H1 (cell line): ENCODE measurements at regions not wholly inside any gene's neighbourhood (a gene's known extent, or its start where the extent isn't known, plus 50 kb on each side); places are given as distances from the start of the nearest gene placed in this dataset.

ENCODE experiments used
- CTCF ChIA-PET: fragments of 300-600 bp; sonication (Branson Sonifier 250); formaldehyde crosslinking; loops from one replicate; lab custom pipeline; 2021; ENCODE audit not compliant: partially characterized antibody; lab: Charles Lee
- POLR2A ChIA-PET: fragments of 300-600 bp; sonication (Branson Sonifier 250); formaldehyde crosslinking; loops from one replicate; lab custom pipeline; 2021; ENCODE audit warnings: inconsistent platforms; ENCODE audit not compliant: partially characterized antibody; lab: Charles Lee
- DNase-seq, 2 experiments: peaks; one replicate each; pipeline versions ENCODE4 v3.0.0 to v3.0.0-alpha.2; 2010 to 2022; ENCODE audit warnings: low spot score in 2 of 2, low read depth in 1 of 2, mixed read lengths in 1 of 2
- FAIRE-seq: peaks from 2 replicates; lab custom pipeline; 2011; peaks lifted over from hg19 to GRCh38; lab: Jason Lieb, UNC
- H2AFZ ChIP-seq: 2 replicates; pipeline ENCODE4 v1.8.1; 2012; ENCODE audit warnings: low read length, inconsistent platforms
- H2AK5ac ChIP-seq: 2 replicates; pipeline ENCODE4 v1.6.1; 2013; ENCODE audit warnings: low read depth, low read length
- H2BK120ac ChIP-seq: replicated peaks from 2 replicates; pipeline ENCODE3; 2013; ENCODE audit warnings: low read depth, low read length, inconsistent platforms
- H2BK12ac ChIP-seq: 2 replicates; pipeline ENCODE4 v1.6.1; 2013; ENCODE audit warnings: low read depth, low read length
- H2BK15ac ChIP-seq: 2 replicates; pipeline ENCODE4 v1.6.1; 2013; ENCODE audit warnings: low read length
- H2BK20ac ChIP-seq: 2 replicates; pipeline ENCODE4 v1.6.1; 2013; ENCODE audit warnings: low read length
- H2BK5ac ChIP-seq: 2 replicates; pipeline ENCODE4 v1.6.1; 2013; ENCODE audit warnings: low read depth, low read length
- H3K14ac ChIP-seq: 2 replicates; pipeline ENCODE4 v1.6.1; 2013; ENCODE audit warnings: inconsistent platforms; ENCODE audit not compliant: insufficient read length
- H3K18ac ChIP-seq: 2 replicates; pipeline ENCODE4 v1.6.1; 2013; ENCODE audit warnings: low read length; ENCODE audit errors: extremely low read depth
- H3K23ac ChIP-seq: 2 replicates; pipeline ENCODE4 v1.6.1; 2013; ENCODE audit warnings: inconsistent platforms; ENCODE audit not compliant: insufficient read length
- H3K23me2 ChIP-seq: 2 replicates; pipeline ENCODE4 v1.6.1; 2013; ENCODE audit warnings: low read depth, low read length
- H3K27ac ChIP-seq: 2 replicates; pipeline ENCODE4 v1.6.1; 2011; ENCODE audit warnings: low read depth, low read length, inconsistent platforms
- H3K27me3 ChIP-seq, 4 experiments: replicated peaks in 1 of 4; 1 replicate in 1 of 4; 2 replicates in 3 of 4; pipeline versions ENCODE4 v1.6.1 to v1.8.1; 2011 to 2013; ENCODE audit warnings: low read length in 3 of 4, mild to moderate bottlenecking in 3 of 4, inconsistent platforms in 2 of 4, mixed read lengths in 2 of 4, moderate library complexity in 1 of 4; ENCODE audit not compliant: control insufficient read depth in 3 of 4, insufficient read depth in 3 of 4; ENCODE audit errors: extremely low read depth in 1 of 4
- H3K36me3 ChIP-seq, 4 experiments: 2 replicates each; pipeline versions ENCODE4 v1.6.1 to v1.8.1; 2011 to 2013; ENCODE audit warnings: mild to moderate bottlenecking in 4 of 4, low read length in 3 of 4, moderate library complexity in 2 of 4, control low read depth in 1 of 4, inconsistent platforms in 1 of 4; ENCODE audit not compliant: insufficient read depth in 4 of 4, control insufficient read depth in 2 of 4
- H3K4ac ChIP-seq: replicated peaks from 2 replicates; pipeline ENCODE3; 2013; ENCODE audit warnings: low read length, low read depth, mixed read lengths, inconsistent platforms; ENCODE audit not compliant: insufficient read length
- H3K4me1 ChIP-seq, 4 experiments: replicated peaks in 1 of 4; 1 replicate in 1 of 4; 2 replicates in 3 of 4; pipeline versions ENCODE4 v1.6.1 to v1.8.1; 2011 to 2013; ENCODE audit warnings: low read length in 3 of 4, inconsistent platforms in 2 of 4, mixed read lengths in 1 of 4; ENCODE audit not compliant: insufficient read depth in 4 of 4, control insufficient read depth in 3 of 4
- H3K4me2 ChIP-seq, 2 experiments: 2 replicates each; pipeline versions ENCODE4 v1.6.1 to v1.8.1; 2011 to 2013; ENCODE audit warnings: low read depth in 2 of 2, low read length in 2 of 2, control low read depth in 1 of 2, inconsistent platforms in 1 of 2, mild to moderate bottlenecking in 1 of 2; ENCODE audit not compliant: insufficient read depth in 1 of 2
- H3K4me3 ChIP-seq, 4 experiments: fragments of 200-600, 300-600 bp in 1 of 4; sonication (generic), shearing (Covaris generic), sonication (Bioruptor Twin) in 1 of 4; 2 replicates each; pipeline versions ENCODE4 v1.5.1 to v1.8.1; 2011 to 2016; ENCODE audit warnings: low read length in 4 of 4, low read depth in 3 of 4, control low read depth in 2 of 4, inconsistent platforms in 2 of 4, mild to moderate bottlenecking in 2 of 4, mixed read lengths in 1 of 4, moderate library complexity in 1 of 4; ENCODE audit not compliant: insufficient read depth in 2 of 4; ENCODE audit errors: extremely low read depth in 1 of 4
- H3K56ac ChIP-seq: replicated peaks from 2 replicates; pipeline ENCODE3; 2013; ENCODE audit warnings: low read depth, mild to moderate bottlenecking, mixed read lengths, low read length, inconsistent platforms; ENCODE audit not compliant: insufficient read length
- H3K79me1 ChIP-seq: 2 replicates; pipeline ENCODE4 v1.6.1; 2013; ENCODE audit warnings: low read depth, low read length, control low read depth
- H3K79me2 ChIP-seq, 2 experiments: 2 replicates each; pipeline versions ENCODE4 v1.6.1 to v1.8.1; 2012 to 2013; ENCODE audit warnings: low read length in 2 of 2, mild to moderate bottlenecking in 2 of 2, inconsistent platforms in 1 of 2; ENCODE audit not compliant: insufficient read depth in 2 of 2, control insufficient read depth in 1 of 2
- H3K9ac ChIP-seq, 4 experiments: replicated peaks in 1 of 4; 1 replicate in 1 of 4; 2 replicates in 3 of 4; pipeline versions ENCODE4 v1.6.1 to v1.8.1; 2011 to 2013; ENCODE audit warnings: low read depth in 3 of 4, low read length in 3 of 4, control low read depth in 2 of 4, mild to moderate bottlenecking in 2 of 4, moderate library complexity in 2 of 4, inconsistent platforms in 1 of 4; ENCODE audit errors: extremely low read depth in 1 of 4
- H3K9me3 ChIP-seq, 2 experiments: 2 replicates each; pipeline versions ENCODE4 v1.6.1 to v1.8.1; 2012 to 2013; ENCODE audit warnings: mild to moderate bottlenecking in 2 of 2, moderate library complexity in 2 of 2, control low read depth in 1 of 2, inconsistent platforms in 1 of 2, low read depth in 1 of 2, low read length in 1 of 2, mixed read lengths in 1 of 2; ENCODE audit not compliant: insufficient read depth in 2 of 2
- H4K20me1 ChIP-seq, 2 experiments: replicated peaks in 1 of 2; 2 replicates each; pipeline versions ENCODE3 to v1.8.1; 2011 to 2013; ENCODE audit warnings: inconsistent platforms in 2 of 2, low read length in 2 of 2, mild to moderate bottlenecking in 1 of 2; ENCODE audit not compliant: insufficient read depth in 2 of 2, control insufficient read depth in 1 of 2
- H4K5ac ChIP-seq: 2 replicates; pipeline ENCODE4 v1.6.1; 2013; ENCODE audit warnings: low read length, low read depth, mixed read lengths, inconsistent platforms; ENCODE audit not compliant: insufficient read length
- H4K8ac ChIP-seq: 2 replicates; pipeline ENCODE4 v1.8.0; 2013; ENCODE audit warnings: mild to moderate bottlenecking, moderate library complexity, low read length, inconsistent platforms; ENCODE audit not compliant: insufficient read depth; ENCODE audit errors: extremely low read depth
- H4K91ac ChIP-seq: replicated peaks from 2 replicates; pipeline ENCODE3; 2013; ENCODE audit warnings: low read length, mixed read lengths, inconsistent platforms; ENCODE audit not compliant: insufficient read length
- BACH1 ChIP-seq: IDR thresholded peaks from 2 replicates; pipeline ENCODE4 v1.6.1; 2012; ENCODE audit warnings: low read length, improper control_type of control experiment
- BRCA1 ChIP-seq: IDR thresholded peaks from 2 replicates; pipeline ENCODE4 v1.6.1; 2012; ENCODE audit warnings: low read depth, low read length, improper control_type of control experiment
- MAFK ChIP-seq: IDR thresholded peaks from 2 replicates; pipeline ENCODE4 v1.6.1; 2012; ENCODE audit warnings: low read depth, mild to moderate bottlenecking, improper control_type of control experiment, low read length
- POLR2A ChIP-seq, 2 experiments: IDR thresholded peaks; 1 replicate in 1 of 2; 2 replicates in 1 of 2; pipeline ENCODE4 v1.6.1; 2011; ENCODE audit warnings: low read depth in 2 of 2, low read length in 2 of 2, mild to moderate bottlenecking in 2 of 2; ENCODE audit errors: control extremely low read depth in 1 of 2
- RNF2 ChIP-seq: fragments of 200-900, 300-1000 bp; sonication (generic); IDR thresholded peaks from 2 replicates; pipeline ENCODE4 v1.7.1; 2016; ENCODE audit warnings: borderline replicate concordance, low read depth, mild to moderate bottlenecking, antibody characterized with exemption, low read length; ENCODE audit not compliant: poor library complexity, severe bottlenecking; ENCODE audit errors: missing control alignments
- WGBS, 2 experiments: shearing (Covaris generic) in 1 of 2; methylation state at CpG; one replicate each; pipeline versions ENCODE4 v1.1.6 to v1.1.7; 2013 to 2015; ENCODE audit warnings: low lambda C conversion rate in 2 of 2, mixed read lengths in 2 of 2, inconsistent platforms in 1 of 2, low coverage in 1 of 2, missing lambda C conversion rate in 1 of 2; ENCODE audit not compliant: insufficient replicate concordance in 2 of 2, insufficient coverage in 1 of 2, insufficient read length in 1 of 2; ENCODE audit errors: extremely low coverage in 1 of 2, missing lambda C conversion rate in 1 of 2; 5-methylcytosine and 5-hydroxymethylcytosine counted together

DNA sequence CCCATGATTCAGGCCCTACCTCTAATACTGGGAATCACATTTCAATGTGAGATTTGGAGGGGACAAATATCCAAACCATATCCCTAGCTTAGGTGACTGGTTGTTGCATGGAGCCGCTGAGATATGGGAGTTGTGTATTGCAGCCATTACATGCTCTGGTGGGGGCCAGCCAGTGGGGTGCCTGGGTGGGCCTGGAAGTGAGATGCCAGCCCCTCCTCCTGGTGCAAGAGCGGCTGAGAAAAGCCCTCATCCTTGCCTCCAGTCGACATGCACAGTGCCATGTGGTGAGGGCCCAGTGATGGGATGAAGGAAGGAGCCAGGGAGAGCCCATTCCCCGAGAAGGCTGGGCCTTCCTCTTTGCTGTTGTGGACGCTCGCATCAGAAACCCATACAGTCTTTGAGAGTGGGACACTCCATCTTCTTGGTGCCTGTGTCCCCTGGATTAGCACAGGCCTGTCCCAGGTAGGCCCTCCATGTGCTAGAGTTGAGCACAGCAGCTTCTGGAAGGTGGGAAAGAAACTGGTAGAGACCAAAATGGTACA, 1043.0 kb downstream of the TBC1D22A start:
- Histone ChIP-seq H3K27me3 (peaks cover 0 to 2% (median 0%) of the 10 kb centered on the region in 4 experiments; a peak in 1 of 7 replicates), H2AK5ac (no peak overlapping the region), H4K8ac (no peak overlapping the region), H3K79me2 (no peaks in the 10 kb centered on the region), H3K27ac (no peak overlapping the region), H4K91ac (no peak overlapping the region), H2AFZ (no peak overlapping the region), H4K20me1 (no peaks in the 10 kb centered on the region), H2BK12ac (no peak overlapping the region), H3K4me1 (peaks cover 0 to 12% (median 2%) of the 10 kb centered on the region in 4 experiments; a peak in 3 of 7 replicates), H3K79me1 (no peaks in the 10 kb centered on the region), H3K9me3 (no peaks in the 10 kb centered on the region), H3K36me3 (no peaks in the 10 kb centered on the region), H3K4me2 (no peak overlapping the region), H3K18ac (no peak overlapping the region), H3K4ac (no peak overlapping the region), H2BK120ac (no peak overlapping the region), H3K23ac (no peak overlapping the region), H3K14ac (no peak overlapping the region), H2BK5ac (no peak overlapping the region), H3K23me2 (peaks cover 6% of the 10 kb centered on the region; the same call in 1 of the 2 replicates), H4K5ac (no peak overlapping the region), H2BK15ac (no peak overlapping the region), H3K4me3 (no peak overlapping the region), H3K9ac (no peak overlapping the region), H2BK20ac (no peak overlapping the region), H3K56ac (no peak overlapping the region)
- WGBS, 2 experiments = 95% methylated on average over 6 of the region's 6 CpGs; no CpG with 5 or more reads in 1 of the 2 experiments
- CTCF ChIA-PET = interaction anchor here (1.2 kb wide), 1 partner anchor 22 kb away, joined by 3 read pairs; no protein-coding TSS in a partner anchor
- POLR2A ChIA-PET = no interaction called here
- FAIRE-seq (no peak), DNase-seq (no peak)
- no peak for TF ChIP-seq POLR2A (IDR thresholded peaks at IDR 0.05; ENCODE audit: control extremely low read depth in 1 of 2, low read depth in 2 of 2, low read length in 2 of 2)
- TF ChIP-seq BACH1 = no peak
- TF ChIP-seq BRCA1 = no peak
- TF ChIP-seq RNF2 = no peak
- no peak for TF ChIP-seq MAFK
